IPS DF 6.9 (cell line): ENCODE measurements at regions not wholly inside any gene's neighbourhood (a gene's known extent, or its start where the extent isn't known, plus 50 kb on each side); places are given as distances from the start of the nearest gene placed in this dataset.

Source experiments
- DNase-seq: peaks from one replicate; pipeline ENCODE4 v3.0.0-alpha.2; 2013; ENCODE audit warnings: low read depth, low spot score
- H3K27ac ChIP-seq: one replicate; pipeline ENCODE4 v1.5.1; 2013; ENCODE audit warnings: low read length, control low read depth
- H3K27me3 ChIP-seq: 2 replicates; pipeline ENCODE4 v1.6.1; 2013; ENCODE audit warnings: mild to moderate bottlenecking, low read length; ENCODE audit not compliant: control insufficient read depth, insufficient read depth
- H3K36me3 ChIP-seq: 2 replicates; pipeline ENCODE4 v1.6.1; 2013; ENCODE audit warnings: low read length; ENCODE audit not compliant: control insufficient read depth, insufficient read depth
- H3K4me1 ChIP-seq: 2 replicates; pipeline ENCODE4 v1.6.1; 2013; ENCODE audit warnings: low read length; ENCODE audit not compliant: control insufficient read depth, insufficient read depth
- H3K4me3 ChIP-seq: 2 replicates; pipeline ENCODE4 v1.5.1; 2013; ENCODE audit warnings: mild to moderate bottlenecking, low read length
- H3K9me3 ChIP-seq: 2 replicates; pipeline ENCODE4 v1.6.1; 2013; ENCODE audit warnings: low read length, inconsistent platforms; ENCODE audit not compliant: control insufficient read depth, insufficient read depth
- WGBS: extraction: QIAGEN DNeasy Blood & Tissue Kit; methylation state at CpG from one replicate; pipeline ENCODE4 v1.1.7; 2013; ENCODE audit warnings: mixed read lengths, missing lambda C conversion rate; ENCODE audit not compliant: insufficient read length, insufficient coverage; 5-methylcytosine and 5-hydroxymethylcytosine counted together

- Histone ChIP-seq H3K4me3 (no peak overlapping the region), H3K9me3 (no peaks in the 10 kb centered on the region), H3K36me3 (no peaks in the 10 kb centered on the region), H3K4me1 (no peaks in the 10 kb centered on the region), H3K27me3 (no peaks in the 10 kb centered on the region), H3K27ac (no peak overlapping the region)
- no peak for DNase-seq
These were observed 582.0 kb downstream of the TNS3 start for GRCh38 chr7:46999866-47000265.

- DNase-seq, result no peak
- no peaks in the 10 kb centered on the region for H3K9me3 ChIP-seq
- no CpG with 5 or more reads among the region's 3 CpGs for WGBS
These were observed 584.9 kb downstream of the TNS3 start for GRCh38 chr7:46996972-46997371.

GRCh38 chr7:46993396-46993795 is 588.5 kb downstream of the TNS3 start:
- Histone ChIP-seq H3K9me3 (no peaks in the 10 kb centered on the region), H3K4me3 (no peak overlapping the region), H3K4me1 (no peaks in the 10 kb centered on the region), H3K27me3 (no peaks in the 10 kb centered on the region), H3K36me3 (no peaks in the 10 kb centered on the region), H3K27ac (no peak overlapping the region)
- no peak for DNase-seq
- no CpG with 5 or more reads among the region's 3 CpGs for WGBS

More at GRCh38 chr7:46996972-46997371, 584.9 kb downstream of the TNS3 start:
- H3K36me3 ChIP-seq, result no peaks in the 10 kb centered on the region
- no peaks in the 10 kb centered on the region for H3K4me1 ChIP-seq
- no peak overlapping the region for H3K4me3 ChIP-seq
- H3K27ac ChIP-seq, result no peak overlapping the region
- no peaks in the 10 kb centered on the region for H3K27me3 ChIP-seq

GRCh38 chr7:46990761-46991160 is 591.1 kb downstream of the TNS3 start:
- Histone ChIP-seq H3K27ac (no peak overlapping the region), H3K9me3 (no peaks in the 10 kb centered on the region), H3K27me3 (no peaks in the 10 kb centered on the region), H3K4me3 (no peak overlapping the region), H3K36me3 (no peaks in the 10 kb centered on the region), H3K4me1 (no peaks in the 10 kb centered on the region)
- DNase-seq, result no peak

GRCh38 chr7:46989247-46989646 is 592.7 kb downstream of the TNS3 start:
- Histone ChIP-seq H3K4me3 (no peak overlapping the region), H3K9me3 (no peaks in the 10 kb centered on the region), H3K27me3 (no peaks in the 10 kb centered on the region), H3K4me1 (no peaks in the 10 kb centered on the region), H3K36me3 (no peaks in the 10 kb centered on the region), H3K27ac (no peak overlapping the region)
- DNase-seq, result no peak

- no CpG with 5 or more reads among the region's 8 CpGs for WGBS
- no peaks in the 10 kb centered on the region for H3K36me3 ChIP-seq
- no peak overlapping the region for H3K27ac ChIP-seq
- H3K9me3 ChIP-seq, result no peaks in the 10 kb centered on the region
- no peaks in the 10 kb centered on the region for H3K27me3 ChIP-seq
- H3K4me1 ChIP-seq, result no peaks in the 10 kb centered on the region
- DNase-seq, result no peak
- no peak overlapping the region for H3K4me3 ChIP-seq
These were observed 599.0 kb downstream of the TNS3 start for GRCh38 chr7:46982928-46983327.

- H3K4me1 ChIP-seq, result no peaks in the 10 kb centered on the region
- no peak overlapping the region for H3K4me3 ChIP-seq
- no peak for DNase-seq
- no peak overlapping the region for H3K27ac ChIP-seq
- no peaks in the 10 kb centered on the region for H3K27me3 ChIP-seq
- WGBS, result no CpG with 5 or more reads among the region's 1 CpG
- H3K36me3 ChIP-seq, result no peaks in the 10 kb centered on the region
- H3K9me3 ChIP-seq, result no peaks in the 10 kb centered on the region
These were observed 602.5 kb downstream of the TNS3 start for GRCh38 chr7:46979439-46979838.

- H3K4me3 ChIP-seq, result no peak overlapping the region
- no peak overlapping the region for H3K27ac ChIP-seq
- no peaks in the 10 kb centered on the region for H3K9me3 ChIP-seq
- DNase-seq, result no peak
- no peaks in the 10 kb centered on the region for H3K4me1 ChIP-seq
- H3K27me3 ChIP-seq, result no peaks in the 10 kb centered on the region
- no peaks in the 10 kb centered on the region for H3K36me3 ChIP-seq
- WGBS, result no CpG with 5 or more reads among the region's 2 CpGs
These were observed 606.4 kb downstream of the TNS3 start for GRCh38 chr7:46975493-46975892.

- H3K9me3 ChIP-seq, result no peaks in the 10 kb centered on the region
- H3K4me3 ChIP-seq, result no peak overlapping the region
- no peaks in the 10 kb centered on the region for H3K27me3 ChIP-seq
- H3K27ac ChIP-seq, result no peak overlapping the region
- no CpG with 5 or more reads among the region's 3 CpGs for WGBS
- H3K36me3 ChIP-seq, result no peaks in the 10 kb centered on the region
- no peak for DNase-seq
- no peaks in the 10 kb centered on the region for H3K4me1 ChIP-seq
These were observed 609.7 kb downstream of the TNS3 start for GRCh38 chr7:46972205-46972604.

- Histone ChIP-seq H3K27me3 (no peaks in the 10 kb centered on the region), H3K27ac (no peak overlapping the region), H3K4me3 (no peak overlapping the region), H3K36me3 (no peaks in the 10 kb centered on the region), H3K4me1 (no peaks in the 10 kb centered on the region), H3K9me3 (no peaks in the 10 kb centered on the region)
- no peak for DNase-seq
- no CpG with 5 or more reads among the region's 1 CpG for whole genome bisulfite sequencing
These were observed 611.4 kb downstream of the TNS3 start for GRCh38 chr7:46970476-46970875.

GRCh38 chr7:46970131-46970430 is 611.8 kb downstream of the TNS3 start:
- Histone ChIP-seq H3K4me3 (no peak overlapping the region), H3K9me3 (no peaks in the 10 kb centered on the region), H3K27ac (no peak overlapping the region), H3K36me3 (no peaks in the 10 kb centered on the region), H3K4me1 (no peaks in the 10 kb centered on the region), H3K27me3 (no peaks in the 10 kb centered on the region)
- WGBS, result no CpG with 5 or more reads among the region's 5 CpGs
- no peak for DNase-seq
